A673 (cell line): ENCODE measurements at regions not wholly inside any gene's neighbourhood (a gene's known extent, or its start where the extent isn't known, plus 50 kb on each side); places are given as distances from the start of the nearest gene placed in this dataset.

Experiments used
- BruUV-seq: library from RNA; stranded (reverse); fragments of 400-500 nt; replicated peaks from 2 replicates; lab custom pipeline; 2021; lab: Mats Ljungman, UMichigan
- CTCF ChIA-PET: fragments of 300-600 bp; sonication (Branson Sonifier 250); formaldehyde crosslinking; loops from one replicate; lab custom pipeline; 2022; ENCODE audit warnings: antibody characterized with exemption; lab: Charles Lee
- POLR2A ChIA-PET: fragments of 300-600 bp; sonication (Branson Sonifier 250); formaldehyde crosslinking; loops from one replicate; lab custom pipeline; 2022; ENCODE audit warnings: antibody characterized with exemption; ENCODE audit not compliant: low non-redundant PET; lab: Charles Lee
- DNase-seq: peaks from one replicate; pipeline ENCODE4 v3.0.0-alpha.2; 2015; ENCODE audit warnings: low spot score
- H3K27ac ChIP-seq: fragments of 200-600 bp; sonication (generic); 2 replicates; pipeline ENCODE4 v1.5.1; 2016; ENCODE audit warnings: mixed run types, low read depth, mild to moderate bottlenecking, mixed read lengths, antibody characterized with exemption, low read length; ENCODE audit not compliant: poor library complexity, severe bottlenecking
- H3K27me3 ChIP-seq: fragments of 200-600 bp; sonication (generic); replicated peaks from 2 replicates; pipeline ENCODE4 v1.6.1; 2017; ENCODE audit warnings: mixed run types, low read depth, mild to moderate bottlenecking, mixed read lengths, antibody characterized with exemption, low read length; ENCODE audit not compliant: insufficient read depth, poor library complexity
- H3K36me3 ChIP-seq: fragments of 200-600 bp; sonication (generic); 2 replicates; pipeline ENCODE4 v1.6.1; 2016; ENCODE audit warnings: mixed run types, mild to moderate bottlenecking, mixed read lengths, antibody characterized with exemption, low read length; ENCODE audit not compliant: insufficient read depth, poor library complexity, severe bottlenecking
- H3K4me1 ChIP-seq: fragments of 200-600 bp; sonication (generic); 2 replicates; pipeline ENCODE4 v1.6.1; 2017; ENCODE audit warnings: mixed run types, mild to moderate bottlenecking, mixed read lengths, antibody characterized with exemption, low read length; ENCODE audit not compliant: insufficient read depth, poor library complexity, severe bottlenecking
- H3K4me3 ChIP-seq: fragments of 200-600 bp; sonication (generic); 2 replicates; pipeline ENCODE4 v1.5.1; 2016; ENCODE audit warnings: low read depth, mixed run types, mild to moderate bottlenecking, mixed read lengths, low read length; ENCODE audit not compliant: poor library complexity, severe bottlenecking
- H3K9me3 ChIP-seq: fragments of 200-600 bp; sonication (generic); 2 replicates; pipeline ENCODE4 v1.6.1; 2016; ENCODE audit warnings: mixed run types, low read depth, mild to moderate bottlenecking, mixed read lengths, antibody characterized with exemption, low read length; ENCODE audit not compliant: poor library complexity, severe bottlenecking
- EZH2 ChIP-seq: fragments of 200-600 bp; sonication (generic); IDR thresholded peaks from 2 replicates; pipeline ENCODE4 v1.6.1; 2017; ENCODE audit warnings: borderline replicate concordance, low read depth, mild to moderate bottlenecking, mixed read lengths, antibody characterized with exemption, low read length; ENCODE audit not compliant: poor library complexity, severe bottlenecking
- intact Hi-C: fragments of 100-400 bp; cut with micrococcal nuclease; formaldehyde crosslinking; loops from one replicate; pipeline ENCODE4 v1.10.0; 2022; ENCODE audit not compliant: unreplicated experiment
- TF ChIP-seq, protein P1 (sequence below): fragments of 300-800, 200-600 bp; sonication (generic); conservative IDR thresholded peaks from 2 replicates; pipeline ENCODE4 v1.5.1; 2017; ENCODE audit warnings: low read depth, mild to moderate bottlenecking, antibody characterized with exemption, low read length, moderate library complexity, mixed read lengths

DNA sequence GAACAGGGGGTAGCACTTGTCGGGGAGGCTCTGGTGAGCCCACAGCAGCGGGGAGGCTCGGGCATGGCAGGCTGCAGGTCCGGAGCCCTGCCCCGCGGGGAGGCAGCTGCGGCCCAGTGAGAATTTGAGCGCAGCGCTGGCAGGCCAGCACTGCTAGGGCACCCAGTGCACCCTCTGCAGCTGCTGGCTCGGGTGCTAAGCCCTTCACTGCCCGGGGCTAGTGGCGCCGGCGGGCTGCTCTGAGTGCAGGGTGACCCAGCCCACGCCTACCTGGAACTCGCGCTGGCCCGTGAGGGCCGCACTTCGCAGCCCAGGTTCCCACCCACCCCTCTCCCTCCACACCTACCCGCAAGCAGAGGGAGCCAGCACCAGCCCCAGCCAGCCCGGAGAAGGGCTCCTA lies 151.0 kb downstream of the NXNL2 start:
- H3K9me3 ChIP-seq = no peaks in the 10 kb centered on the region
- no peak for TF ChIP-seq EZH2
- no peaks in the 10 kb centered on the region for H3K4me1 ChIP-seq
- H3K27me3 ChIP-seq = no peaks in the 10 kb centered on the region
- intact Hi-C loops = no loop called here
- H3K36me3 ChIP-seq = no peaks in the 10 kb centered on the region
- no TSS peak for BruUV-seq
- DNase-seq = no peak
- ChIA-PET CTCF (interaction anchor here (0.7 kb wide), 1 partner anchor 22 kb away, joined by 5 read pairs; no protein-coding TSS in a partner anchor), POLR2A (interaction anchor here (0.6 to 0.8 kb wide), 2 partner anchors 85 to 116 kb away, joined by 5 to 6 read pairs; no protein-coding TSS in a partner anchor)
- H3K27ac ChIP-seq = no peak overlapping the region
- no peak overlapping the region for H3K4me3 ChIP-seq

DNA sequence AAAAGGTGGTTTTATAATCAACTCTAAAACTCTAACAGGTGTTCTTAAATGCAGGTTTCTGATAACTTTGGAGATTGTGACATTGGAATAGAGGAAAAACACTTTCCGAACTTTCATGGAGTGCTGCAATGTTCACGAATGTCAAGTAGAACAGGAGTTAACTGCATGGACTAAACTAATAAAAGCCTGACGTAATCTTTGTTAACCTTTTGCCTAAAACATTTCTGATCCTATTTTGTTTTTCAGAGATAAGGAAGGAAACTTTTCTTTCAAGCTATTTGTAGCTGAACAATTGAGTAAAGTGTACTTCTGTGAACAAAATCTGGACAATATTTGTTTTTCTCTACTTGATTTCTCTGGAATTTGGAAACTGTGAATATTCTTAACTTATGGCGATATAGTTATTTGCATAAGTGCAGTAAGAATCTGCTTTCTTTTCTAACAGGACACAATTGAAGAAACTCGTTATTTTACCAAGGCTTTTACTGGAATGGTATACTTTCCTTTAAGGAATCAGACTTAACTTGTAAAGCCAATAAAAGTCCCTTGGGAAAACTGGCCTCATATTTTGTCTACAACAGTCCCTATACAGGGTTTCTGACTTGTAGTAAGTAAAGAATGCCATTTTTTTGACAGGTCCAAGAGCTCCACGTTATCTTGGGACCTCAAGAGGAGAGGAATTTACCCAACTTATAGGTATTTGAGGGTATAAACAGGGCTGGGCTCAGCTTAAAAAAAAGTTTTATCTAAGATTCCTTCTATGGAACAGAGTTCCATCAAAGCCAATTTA lies 154.7 kb downstream of the NXNL2 start:
- CTCF ChIA-PET = no interaction called here
- H3K9me3 ChIP-seq = peaks cover 6% of the 10 kb centered on the region
- no peaks in the 10 kb centered on the region for H3K27me3 ChIP-seq
- no TSS peak for BruUV-seq
- H3K36me3 ChIP-seq = no peaks in the 10 kb centered on the region
- intact Hi-C loops = no loop called here
- POLR2A ChIA-PET = no interaction called here
- no peak overlapping the region for H3K27ac ChIP-seq
- no peak for TF ChIP-seq EZH2
- TF ChIP-seq, protein P1, sequence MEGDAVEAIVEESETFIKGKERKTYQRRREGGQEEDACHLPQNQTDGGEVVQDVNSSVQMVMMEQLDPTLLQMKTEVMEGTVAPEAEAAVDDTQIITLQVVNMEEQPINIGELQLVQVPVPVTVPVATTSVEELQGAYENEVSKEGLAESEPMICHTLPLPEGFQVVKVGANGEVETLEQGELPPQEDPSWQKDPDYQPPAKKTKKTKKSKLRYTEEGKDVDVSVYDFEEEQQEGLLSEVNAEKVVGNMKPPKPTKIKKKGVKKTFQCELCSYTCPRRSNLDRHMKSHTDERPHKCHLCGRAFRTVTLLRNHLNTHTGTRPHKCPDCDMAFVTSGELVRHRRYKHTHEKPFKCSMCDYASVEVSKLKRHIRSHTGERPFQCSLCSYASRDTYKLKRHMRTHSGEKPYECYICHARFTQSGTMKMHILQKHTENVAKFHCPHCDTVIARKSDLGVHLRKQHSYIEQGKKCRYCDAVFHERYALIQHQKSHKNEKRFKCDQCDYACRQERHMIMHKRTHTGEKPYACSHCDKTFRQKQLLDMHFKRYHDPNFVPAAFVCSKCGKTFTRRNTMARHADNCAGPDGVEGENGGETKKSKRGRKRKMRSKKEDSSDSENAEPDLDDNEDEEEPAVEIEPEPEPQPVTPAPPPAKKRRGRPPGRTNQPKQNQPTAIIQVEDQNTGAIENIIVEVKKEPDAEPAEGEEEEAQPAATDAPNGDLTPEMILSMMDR = no peak
- no peak overlapping the region for H3K4me3 ChIP-seq
- H3K4me1 ChIP-seq = no peaks in the 10 kb centered on the region
- no peak for DNase-seq

DNA sequence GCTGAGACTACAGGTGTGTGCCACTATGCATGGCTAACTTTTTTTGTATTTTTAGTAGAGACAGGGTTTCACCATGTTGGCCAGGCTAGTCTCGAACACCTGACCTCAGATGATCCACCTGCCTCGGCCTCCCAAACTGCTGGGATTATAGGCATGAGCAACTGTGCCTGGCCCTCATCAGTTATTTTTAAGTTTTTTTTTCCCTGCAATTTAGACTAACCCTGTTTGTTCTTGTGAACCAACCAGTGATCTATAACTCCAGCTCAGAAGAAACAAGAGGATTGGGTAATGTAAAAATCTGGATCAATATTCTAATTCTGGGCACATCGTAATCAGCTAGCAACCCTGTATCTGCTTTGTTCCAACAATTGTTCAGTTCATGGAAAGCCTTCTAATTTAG lies 155.7 kb downstream of the NXNL2 start:
- no peaks in the 10 kb centered on the region for H3K4me1 ChIP-seq
- intact Hi-C loops = no loop called here
- H3K9me3 ChIP-seq = peaks cover 6% of the 10 kb centered on the region
- H3K36me3 ChIP-seq = no peaks in the 10 kb centered on the region
- TF ChIP-seq EZH2 = no peak
- TF ChIP-seq, protein P1 = no peak
- DNase-seq = no peak
- POLR2A ChIA-PET = no interaction called here
- H3K4me3 ChIP-seq = no peak overlapping the region
- no peak overlapping the region for H3K27ac ChIP-seq
- BruUV-seq = no TSS peak
- H3K27me3 ChIP-seq = no peaks in the 10 kb centered on the region
- CTCF ChIA-PET = no interaction called here
